ENCODE measurements at regions not wholly inside any gene's neighbourhood (a gene's known extent, or its start where the extent isn't known, plus 50 kb on each side); places are given as distances from the start of the nearest gene placed in this dataset.

GRCh38 chr4:149095811-149096210, 653.6 kb upstream of the NR3C2 start:
- intact Hi-C loops (cut with DNase I; ENCODE audit: low total_unique reads) (no loop called here), in situ Hi-C loops (cut with MboI; ENCODE audit: low sequenced_read_pairs in 4 of 4) (no loop called here)
- TF ChIP-seq POLR2A (IDR thresholded peaks at IDR 0.05) = no peak
- TF ChIP-seq, protein P1, sequence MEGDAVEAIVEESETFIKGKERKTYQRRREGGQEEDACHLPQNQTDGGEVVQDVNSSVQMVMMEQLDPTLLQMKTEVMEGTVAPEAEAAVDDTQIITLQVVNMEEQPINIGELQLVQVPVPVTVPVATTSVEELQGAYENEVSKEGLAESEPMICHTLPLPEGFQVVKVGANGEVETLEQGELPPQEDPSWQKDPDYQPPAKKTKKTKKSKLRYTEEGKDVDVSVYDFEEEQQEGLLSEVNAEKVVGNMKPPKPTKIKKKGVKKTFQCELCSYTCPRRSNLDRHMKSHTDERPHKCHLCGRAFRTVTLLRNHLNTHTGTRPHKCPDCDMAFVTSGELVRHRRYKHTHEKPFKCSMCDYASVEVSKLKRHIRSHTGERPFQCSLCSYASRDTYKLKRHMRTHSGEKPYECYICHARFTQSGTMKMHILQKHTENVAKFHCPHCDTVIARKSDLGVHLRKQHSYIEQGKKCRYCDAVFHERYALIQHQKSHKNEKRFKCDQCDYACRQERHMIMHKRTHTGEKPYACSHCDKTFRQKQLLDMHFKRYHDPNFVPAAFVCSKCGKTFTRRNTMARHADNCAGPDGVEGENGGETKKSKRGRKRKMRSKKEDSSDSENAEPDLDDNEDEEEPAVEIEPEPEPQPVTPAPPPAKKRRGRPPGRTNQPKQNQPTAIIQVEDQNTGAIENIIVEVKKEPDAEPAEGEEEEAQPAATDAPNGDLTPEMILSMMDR (IDR thresholded peaks at IDR 0.05 in 4 of 5, conservative IDR thresholded peaks at IDR 0.05 in 1 of 5) = no peak

GRCh38 chr4:149095001-149095400, 652.8 kb upstream of the NR3C2 start:
- in situ Hi-C loops (cut with MboI; ENCODE audit: low sequenced_read_pairs in 4 of 4) = no loop called here
- no peak for DNase-seq
- H3K4me1 ChIP-seq = no peaks in the 10 kb centered on the region
- no peak overlapping the region for H3K4me3 ChIP-seq
- H3K27ac ChIP-seq = no peak overlapping the region
- no peaks in the 10 kb centered on the region for H3K36me3 ChIP-seq
- H3K27me3 ChIP-seq = no peaks in the 10 kb centered on the region
- ATAC-seq = no peak
- TF ChIP-seq POLR2A (IDR thresholded peaks at IDR 0.05) = no peak
- TF ChIP-seq, protein P1 (IDR thresholded peaks at IDR 0.05 in 4 of 5, conservative IDR thresholded peaks at IDR 0.05 in 1 of 5) = no peak
- peaks cover 0 to 11% (median 0%) of the 10 kb centered on the region in 3 donors for H3K9me3 ChIP-seq
- intact Hi-C loops (cut with DNase I; ENCODE audit: low total_unique reads) = no loop called here

More at GRCh38 chr4:149095811-149096210, 653.6 kb upstream of the NR3C2 start:
- Histone ChIP-seq H3K36me3 (no peaks in the 10 kb centered on the region), H3K27ac (no peak overlapping the region), H3K4me3 (no peak overlapping the region), H3K4me1 (no peaks in the 10 kb centered on the region), H3K9me3 (peaks cover 0 to 11% (median 0%) of the 10 kb centered on the region in 3 donors), H3K27me3 (no peaks in the 10 kb centered on the region)
- no peak for DNase-seq
- no peak for ATAC-seq

DNA sequence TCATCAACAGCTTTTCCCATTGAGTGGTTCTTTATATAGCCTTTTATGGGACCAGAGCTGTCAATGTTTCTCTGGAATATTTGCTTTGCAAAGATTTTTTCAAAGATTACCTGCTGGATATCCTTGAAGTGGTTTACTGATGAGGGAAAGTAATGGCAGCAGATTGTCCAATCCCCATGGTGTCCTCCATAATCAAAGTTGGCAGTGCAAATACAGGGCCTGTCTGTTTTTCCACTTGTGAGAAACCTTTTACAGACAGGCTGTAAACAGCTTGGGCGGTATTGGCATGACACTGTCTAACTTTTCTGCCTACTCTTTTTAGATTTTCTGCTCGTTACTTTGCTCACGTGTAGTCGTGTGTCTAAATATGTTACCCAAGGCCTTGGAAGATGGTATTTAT, 641.9 kb upstream of the NR3C2 start:
- Histone ChIP-seq H3K4me1 (no peaks in the 10 kb centered on the region), H3K27ac (no peak overlapping the region), H3K36me3 (no peaks in the 10 kb centered on the region), H3K9me3 (no peaks in the 10 kb centered on the region), H3K27me3 (no peaks in the 10 kb centered on the region), H3K4me3 (no peak overlapping the region)
- in situ Hi-C loops (cut with MboI; ENCODE audit: low sequenced_read_pairs in 4 of 4) = no loop called here
- TF ChIP-seq, protein P1 (IDR thresholded peaks at IDR 0.05 in 4 of 5, conservative IDR thresholded peaks at IDR 0.05 in 1 of 5) = no peak
- TF ChIP-seq POLR2A (IDR thresholded peaks at IDR 0.05) = no peak
- no peak for ATAC-seq
- DNase-seq = no peak
- intact Hi-C loops (cut with DNase I; ENCODE audit: low total_unique reads) = no loop called here

DNA sequence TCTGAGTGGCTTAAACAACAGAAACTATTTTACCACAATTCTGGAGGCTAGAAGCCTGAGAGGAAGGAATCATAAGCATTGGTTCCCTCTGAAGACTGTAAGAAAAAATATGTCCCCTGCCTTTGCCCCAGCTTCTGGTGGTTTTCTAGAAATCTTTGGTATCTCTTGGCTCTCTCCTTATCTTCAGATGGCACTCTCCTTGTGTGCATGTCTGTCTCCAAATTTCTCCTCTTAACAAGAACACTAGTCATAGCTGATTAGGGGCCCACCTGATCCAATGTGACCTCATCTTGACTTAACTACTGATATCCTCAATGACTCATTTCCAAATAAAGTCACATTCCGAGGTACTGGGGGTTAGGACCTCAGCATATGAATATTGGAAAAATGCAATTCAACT, 635.0 kb upstream of the NR3C2 start:
- TF ChIP-seq, protein P1 (IDR thresholded peaks at IDR 0.05 in 4 of 5, conservative IDR thresholded peaks at IDR 0.05 in 1 of 5) = no peak
- TF ChIP-seq POLR2A (IDR thresholded peaks at IDR 0.05) = no peak
- H3K27ac ChIP-seq = no peak overlapping the region
- H3K27me3 ChIP-seq = no peaks in the 10 kb centered on the region
- H3K36me3 ChIP-seq = no peaks in the 10 kb centered on the region
- DNase-seq (no peak), ATAC-seq (no peak)
- intact Hi-C loops (cut with DNase I; ENCODE audit: low total_unique reads) (no loop called here), in situ Hi-C loops (cut with MboI; ENCODE audit: low sequenced_read_pairs in 4 of 4) (no loop called here)
- H3K9me3 ChIP-seq = no peaks in the 10 kb centered on the region
- H3K4me3 ChIP-seq = no peak overlapping the region
- no peaks in the 10 kb centered on the region for H3K4me1 ChIP-seq

DNA sequence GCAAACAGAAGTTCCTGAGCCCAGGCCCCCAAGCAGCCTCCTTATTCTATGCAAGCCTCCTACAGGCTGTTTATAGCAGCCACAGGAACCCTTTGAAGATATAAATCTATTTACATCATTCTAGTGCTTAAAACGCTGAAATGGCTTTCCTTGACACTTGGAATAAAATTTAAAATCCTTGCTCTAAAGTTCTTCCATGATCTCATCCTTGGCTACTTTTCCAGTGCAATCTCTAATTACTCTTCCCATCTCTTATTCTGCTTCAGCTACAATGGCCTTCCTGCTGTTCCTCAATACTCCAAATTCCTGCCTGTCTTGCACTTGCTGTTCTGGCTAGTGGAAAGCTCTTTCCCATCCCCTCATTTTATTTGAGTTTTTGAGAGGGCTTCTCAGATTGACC, 634.2 kb upstream of the NR3C2 start:
- TF ChIP-seq POLR2A (IDR thresholded peaks at IDR 0.05) = no peak
- TF ChIP-seq, protein P1 (IDR thresholded peaks at IDR 0.05 in 4 of 5, conservative IDR thresholded peaks at IDR 0.05 in 1 of 5) = no peak
- in situ Hi-C loops (cut with MboI; ENCODE audit: low sequenced_read_pairs in 4 of 4) = no loop called here
- DNase-seq (no peak), ATAC-seq (no peak)
- no peaks in the 10 kb centered on the region for H3K4me1 ChIP-seq
- no peaks in the 10 kb centered on the region for H3K36me3 ChIP-seq
- no peak overlapping the region for H3K4me3 ChIP-seq
- no peaks in the 10 kb centered on the region for H3K27me3 ChIP-seq
- no peaks in the 10 kb centered on the region for H3K9me3 ChIP-seq
- H3K27ac ChIP-seq = no peak overlapping the region
- intact Hi-C loops (cut with DNase I; ENCODE audit: low total_unique reads) = no loop called here

Measured in gastrocnemius medialis (tissue), 4 donors.